Esophagus squamous epithelium (tissue), 4 donors: ENCODE measurements at regions not wholly inside any gene's neighbourhood (a gene's known extent, or its start where the extent isn't known, plus 50 kb on each side); places are given as distances from the start of the nearest gene placed in this dataset.

ENCODE experiments used
- CTCF ChIP-seq, 6 experiments: fragments of 450-650 bp in 4 of 6; fragments of 200-600 bp in 2 of 6; sonication (generic) in 2 of 6; IDR thresholded peaks; one replicate each; pipeline ENCODE4 v1.5.1; 2016 to 2019; ENCODE audit warnings: antibody characterized with exemption in 6 of 6, mild to moderate bottlenecking in 4 of 6, moderate library complexity in 4 of 6
- POLR2A ChIP-seq, 4 donors: fragments of 450-650 bp; IDR thresholded peaks; one replicate each; pipeline ENCODE4 v1.6.1; 2017; ENCODE audit warnings: antibody characterized with exemption in 4 of 4, mild to moderate bottlenecking in 4 of 4, moderate library complexity in 3 of 4

GRCh38 chr13:39283072-39283471 is 244.8 kb downstream of the NHLRC3 start:
- TF ChIP-seq CTCF (IDR thresholded peaks at IDR 0.05) (no peak), POLR2A (IDR thresholded peaks at IDR 0.05) (no peak)
